AG09309 (cell line): ENCODE measurements at regions not wholly inside any gene's neighbourhood (a gene's known extent, or its start where the extent isn't known, plus 50 kb on each side); places are given as distances from the start of the nearest gene placed in this dataset.

Experiments
- DNase-seq: peaks from one replicate; pipeline ENCODE4 v3.0.0-alpha.2; 2010; ENCODE audit warnings: low read depth
- H3K4me3 ChIP-seq: 2 replicates; pipeline ENCODE4 v1.5.1; 2011; ENCODE audit warnings: mild to moderate bottlenecking, low read depth, low read length, moderate library complexity; ENCODE audit not compliant: control insufficient read depth
- TF ChIP-seq, protein P1 (sequence below): IDR thresholded peaks from 2 replicates; pipeline ENCODE4 v1.5.1; 2011; ENCODE audit warnings: mild to moderate bottlenecking, low read depth, low read length, inconsistent platforms; ENCODE audit not compliant: insufficient read depth, control insufficient read depth; ENCODE audit errors: missing control alignments

DNA sequence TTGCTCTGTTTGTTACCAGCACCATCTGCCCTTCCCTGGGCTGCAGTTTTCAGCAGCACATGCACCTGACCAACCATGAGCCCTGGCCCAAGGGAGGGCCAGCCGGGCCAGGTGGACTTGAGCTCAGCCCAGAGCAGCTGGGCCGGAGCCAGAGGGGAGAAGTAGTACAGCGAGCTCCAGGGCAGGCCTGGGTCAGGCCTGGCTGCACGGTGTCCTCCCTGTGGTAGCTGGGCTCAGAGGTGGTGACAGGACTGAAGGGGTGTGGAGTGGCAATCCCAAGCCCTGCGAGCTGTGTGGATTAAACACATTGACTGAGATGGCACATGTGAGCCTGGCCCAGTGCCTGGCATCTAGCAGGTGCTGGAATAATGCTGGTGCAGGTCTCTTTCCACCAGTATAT, 222.2 kb downstream of the GLI2 start:
- TF ChIP-seq, protein P1, sequence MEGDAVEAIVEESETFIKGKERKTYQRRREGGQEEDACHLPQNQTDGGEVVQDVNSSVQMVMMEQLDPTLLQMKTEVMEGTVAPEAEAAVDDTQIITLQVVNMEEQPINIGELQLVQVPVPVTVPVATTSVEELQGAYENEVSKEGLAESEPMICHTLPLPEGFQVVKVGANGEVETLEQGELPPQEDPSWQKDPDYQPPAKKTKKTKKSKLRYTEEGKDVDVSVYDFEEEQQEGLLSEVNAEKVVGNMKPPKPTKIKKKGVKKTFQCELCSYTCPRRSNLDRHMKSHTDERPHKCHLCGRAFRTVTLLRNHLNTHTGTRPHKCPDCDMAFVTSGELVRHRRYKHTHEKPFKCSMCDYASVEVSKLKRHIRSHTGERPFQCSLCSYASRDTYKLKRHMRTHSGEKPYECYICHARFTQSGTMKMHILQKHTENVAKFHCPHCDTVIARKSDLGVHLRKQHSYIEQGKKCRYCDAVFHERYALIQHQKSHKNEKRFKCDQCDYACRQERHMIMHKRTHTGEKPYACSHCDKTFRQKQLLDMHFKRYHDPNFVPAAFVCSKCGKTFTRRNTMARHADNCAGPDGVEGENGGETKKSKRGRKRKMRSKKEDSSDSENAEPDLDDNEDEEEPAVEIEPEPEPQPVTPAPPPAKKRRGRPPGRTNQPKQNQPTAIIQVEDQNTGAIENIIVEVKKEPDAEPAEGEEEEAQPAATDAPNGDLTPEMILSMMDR: no peak
- no peak overlapping the region for H3K4me3 ChIP-seq
- no peak for DNase-seq

DNA sequence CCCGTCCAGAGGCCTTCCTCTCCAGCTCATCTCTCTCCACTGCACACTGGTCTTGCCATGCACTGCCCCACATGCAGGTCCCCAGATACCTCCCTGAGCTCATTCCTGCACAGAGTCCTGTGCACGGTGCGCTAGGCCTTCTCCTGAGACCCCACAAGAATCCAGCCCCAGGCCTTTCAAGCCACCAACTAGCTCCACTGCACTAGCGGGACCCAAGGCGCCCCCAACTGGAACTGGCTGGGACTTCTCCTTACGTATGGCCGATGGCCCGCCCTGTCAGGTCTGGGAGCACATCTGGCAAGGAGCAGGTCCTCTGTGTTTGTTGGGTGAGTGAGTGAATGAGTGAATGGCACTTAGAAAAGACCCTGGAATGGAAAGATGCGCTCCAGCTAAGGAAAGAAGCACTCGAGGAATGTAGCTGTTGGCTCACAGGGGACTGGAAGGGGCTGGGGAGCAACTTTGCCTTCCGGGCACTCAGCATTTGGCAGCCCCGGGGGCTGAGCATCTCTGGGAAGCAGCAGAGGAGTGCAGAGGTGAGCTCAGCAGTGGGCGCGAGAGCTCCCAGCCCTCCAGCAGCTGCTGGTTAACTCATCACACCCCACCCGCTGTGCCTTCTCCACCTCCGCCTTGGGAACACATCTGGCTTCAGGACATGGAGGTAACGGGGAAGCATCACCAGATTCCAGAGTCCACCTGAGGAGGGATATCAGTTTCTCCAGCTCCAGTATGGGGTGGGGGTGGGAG, 223.1 kb downstream of the GLI2 start:
- no peak overlapping the region for H3K4me3 ChIP-seq
- TF ChIP-seq, protein P1: peak; percentile 31
- DNase-seq: no peak

DNA sequence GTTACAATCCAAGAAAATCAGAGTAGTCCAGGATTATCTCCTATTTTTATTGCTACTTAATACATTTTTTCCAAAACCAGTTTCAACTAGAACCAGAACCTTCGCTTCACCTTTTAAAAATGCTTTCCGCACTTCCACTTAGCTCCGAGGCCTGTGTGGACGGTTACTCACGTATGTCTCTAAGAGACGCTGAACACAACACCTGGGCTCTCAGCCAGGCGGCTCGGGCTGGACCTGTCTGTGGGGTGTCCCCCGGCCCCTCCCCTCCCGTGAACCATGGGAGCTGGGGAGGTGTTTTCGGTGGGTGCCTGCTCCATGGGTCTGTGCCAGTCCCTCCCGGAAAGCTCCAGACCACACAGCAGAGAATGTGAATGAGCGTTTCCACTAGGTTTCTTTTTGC, 223.8 kb downstream of the GLI2 start:
- no peak overlapping the region for H3K4me3 ChIP-seq
- DNase-seq: no peak
- TF ChIP-seq, protein P1: no peak

DNA sequence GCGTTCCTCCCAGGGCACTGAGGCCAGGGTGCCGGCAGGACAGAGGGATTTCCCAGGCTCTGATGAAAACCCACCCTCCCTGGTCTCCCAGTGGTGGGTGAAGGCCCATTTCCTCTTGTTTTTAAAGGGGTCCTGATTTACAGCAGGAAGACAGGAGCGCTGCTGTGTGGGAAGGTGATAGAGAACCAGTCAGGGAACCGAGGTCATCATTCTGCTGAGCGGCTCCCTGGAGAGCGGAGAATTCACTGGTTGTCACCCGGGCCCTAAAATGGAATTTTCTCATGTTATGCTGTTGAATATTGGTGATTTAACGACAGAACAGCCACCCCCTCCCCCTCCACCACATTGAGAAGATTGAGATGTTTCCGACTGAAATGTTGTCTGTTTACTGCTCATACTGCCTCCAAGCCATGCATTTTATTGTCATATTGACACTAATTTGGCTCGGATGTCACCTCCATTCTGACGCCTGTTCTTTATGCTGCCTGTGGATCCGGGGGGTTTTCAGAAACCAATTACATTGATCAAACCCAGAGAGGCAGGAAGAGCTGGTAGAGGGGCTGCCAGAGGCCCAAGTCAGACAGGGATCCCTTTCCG, 225.2 kb downstream of the GLI2 start:
- H3K4me3 ChIP-seq: no peak overlapping the region
- DNase-seq: no peak
- TF ChIP-seq, protein P1: no peak

DNA sequence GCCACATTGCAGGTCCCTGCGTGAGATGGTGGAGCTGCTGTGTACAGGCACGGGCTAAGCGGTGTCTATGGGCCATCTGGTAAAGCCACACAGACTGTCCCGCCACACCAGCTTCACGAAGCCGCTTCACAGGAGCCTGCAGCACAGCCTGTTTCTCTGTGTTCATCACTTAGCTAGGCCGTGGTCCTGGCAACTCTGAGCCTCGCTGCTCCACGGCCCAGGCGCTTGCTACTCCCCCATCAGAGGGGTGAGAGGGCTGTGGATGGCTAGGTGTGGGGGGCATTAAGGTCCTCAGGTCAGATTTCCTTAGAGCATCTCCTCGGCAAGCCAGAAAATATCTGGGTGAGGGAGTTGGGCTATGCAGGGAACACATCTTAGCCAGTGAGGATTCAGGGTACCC, 225.7 kb downstream of the GLI2 start:
- no peak for DNase-seq
- no peak overlapping the region for H3K4me3 ChIP-seq
- TF ChIP-seq, protein P1: no peak

DNA sequence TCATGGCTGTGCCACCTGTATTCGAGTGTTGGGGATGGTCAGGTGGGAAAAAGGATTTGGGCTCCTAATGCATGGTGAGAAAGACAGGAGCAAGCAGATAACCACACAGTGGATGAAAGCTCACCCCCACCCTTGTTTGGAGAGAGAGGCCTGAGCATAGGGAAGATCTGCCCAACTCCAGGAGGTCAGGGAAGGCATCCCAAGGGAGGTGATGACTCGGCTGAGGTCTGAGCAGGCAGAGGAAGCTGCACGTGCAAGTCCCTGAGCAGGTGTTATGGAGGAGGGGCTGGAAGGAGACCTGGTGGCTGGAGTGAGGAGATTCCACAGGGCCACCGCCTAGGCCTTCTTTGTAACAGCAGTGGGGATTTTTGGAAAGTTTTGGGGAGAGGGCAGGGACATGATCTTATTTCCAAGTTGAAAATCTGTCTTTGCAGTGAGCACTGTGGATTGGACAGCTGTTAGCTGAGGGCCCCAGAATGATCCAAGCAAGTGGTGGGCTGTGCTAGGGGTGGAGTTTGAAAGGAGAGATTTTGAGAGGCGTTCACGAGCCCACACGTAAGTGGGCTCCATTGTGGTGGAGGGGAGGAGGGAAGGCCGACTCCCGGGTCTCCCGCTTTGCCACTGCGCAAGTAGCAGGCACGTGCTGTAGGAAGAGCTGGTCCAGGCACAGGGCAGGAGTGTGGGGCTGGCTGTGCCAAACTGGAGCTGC, 228.5 kb downstream of the GLI2 start:
- TF ChIP-seq, protein P1: no peak
- DNase-seq: no peak
- H3K4me3 ChIP-seq: no peak overlapping the region
